SJCRH30 (cell line): ENCODE measurements at regions not wholly inside any gene's neighbourhood (a gene's known extent, or its start where the extent isn't known, plus 50 kb on each side); places are given as distances from the start of the nearest gene placed in this dataset.

ENCODE experiments used
- DNase-seq, 2 experiments: peaks; one replicate each; pipeline ENCODE4 v3.0.0-alpha.2; 2015 to 2020
- H3K27ac ChIP-seq: fragments of 250-450 bp; sonication (Bioruptor Pico); 2 replicates; pipeline ENCODE4 v1.5.1; 2020; ENCODE audit warnings: mild to moderate bottlenecking, moderate library complexity
- H3K27me3 ChIP-seq: fragments of 250-450 bp; sonication (Bioruptor Pico); 2 replicates; pipeline ENCODE4 v1.5.1; 2020; ENCODE audit warnings: mild to moderate bottlenecking, moderate library complexity
- H3K36me3 ChIP-seq: fragments of 250-450 bp; sonication (Bioruptor Pico); 2 replicates; pipeline ENCODE4 v1.5.1; 2020; ENCODE audit warnings: mild to moderate bottlenecking, moderate library complexity
- H3K4me1 ChIP-seq: fragments of 250-450 bp; sonication (Bioruptor Pico); 2 replicates; pipeline ENCODE4 v1.5.1; 2020; ENCODE audit warnings: mild to moderate bottlenecking, moderate library complexity
- H3K4me3 ChIP-seq: fragments of 250-450 bp; sonication (Bioruptor Pico); 2 replicates; pipeline ENCODE4 v1.5.1; 2020; ENCODE audit warnings: mild to moderate bottlenecking, moderate library complexity
- H3K9me3 ChIP-seq: fragments of 250-450 bp; sonication (Bioruptor Pico); replicated peaks from 2 replicates; pipeline ENCODE4 v1.5.1; 2020; ENCODE audit warnings: mild to moderate bottlenecking, moderate library complexity

GRCh38 chr19:16000024-16000663 is 51.3 kb downstream of the OR10H4 start:
- H3K27ac ChIP-seq: no peak overlapping the region
- peaks cover 14% of the 10 kb centered on the region; the same call in 1 of the 2 replicates for H3K27me3 ChIP-seq
- no peaks in the 10 kb centered on the region for H3K9me3 ChIP-seq
- no peak for DNase-seq
- H3K4me1 ChIP-seq: no peaks in the 10 kb centered on the region
- H3K4me3 ChIP-seq: no peak overlapping the region
- no peaks in the 10 kb centered on the region for H3K36me3 ChIP-seq

DNA sequence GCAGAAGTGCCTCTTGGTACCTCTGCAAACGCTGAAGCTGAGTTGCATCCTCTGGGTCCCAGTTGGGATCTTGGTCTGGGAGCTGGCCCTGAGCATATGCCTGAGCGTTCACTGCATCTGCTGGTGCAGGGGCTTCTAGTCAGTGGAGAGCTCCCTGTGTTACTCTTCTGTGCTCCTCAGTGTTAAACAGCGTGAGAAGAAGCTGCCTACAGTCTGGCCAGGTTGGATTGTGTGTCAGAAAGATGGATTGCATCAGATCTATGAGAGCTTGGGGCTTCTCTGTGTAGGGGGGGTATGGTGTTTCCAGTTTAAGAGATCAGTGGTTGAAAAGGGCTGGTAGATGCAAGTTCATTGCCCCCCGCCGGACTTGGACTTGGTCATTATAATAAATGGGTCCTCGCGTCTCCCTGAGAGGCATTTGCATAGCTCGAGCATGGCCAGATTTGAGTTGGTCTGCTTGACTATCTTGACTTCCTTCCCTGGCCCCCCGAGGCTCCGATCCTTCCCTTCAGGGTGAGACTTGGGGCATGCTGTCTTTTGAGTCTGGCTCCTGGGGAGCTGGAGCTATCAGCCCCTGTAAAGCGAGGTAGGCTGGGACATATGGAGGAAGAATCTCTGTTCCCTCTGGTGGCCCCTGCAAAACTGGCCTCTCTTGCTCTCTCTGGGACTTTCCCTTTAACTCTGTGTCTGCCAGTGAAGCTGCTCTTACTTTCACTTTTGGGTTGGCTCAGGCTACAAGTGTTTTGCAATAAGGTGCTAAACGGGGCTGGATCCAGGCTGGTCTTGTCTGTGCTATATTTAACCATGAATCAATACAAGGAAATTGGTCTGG is 52.9 kb downstream of the OR10H4 start:
- H3K36me3 ChIP-seq: no peaks in the 10 kb centered on the region
- H3K9me3 ChIP-seq: no peaks in the 10 kb centered on the region
- H3K4me1 ChIP-seq: no peaks in the 10 kb centered on the region
- peaks cover 14% of the 10 kb centered on the region; the same call in 1 of the 2 replicates for H3K27me3 ChIP-seq
- no peak overlapping the region for H3K4me3 ChIP-seq
- no peak for DNase-seq
- H3K27ac ChIP-seq: no peak overlapping the region

GRCh38 chr19:16002406-16003384 is 53.9 kb downstream of the OR10H4 start:
- Histone ChIP-seq H3K27me3 (peaks cover 14% of the 10 kb centered on the region; the same call in 1 of the 2 replicates), H3K4me1 (no peaks in the 10 kb centered on the region), H3K9me3 (no peaks in the 10 kb centered on the region), H3K4me3 (no peak overlapping the region), H3K36me3 (no peaks in the 10 kb centered on the region), H3K27ac (no peak overlapping the region)
- no peak for DNase-seq

- DNase-seq: no peak
- Histone ChIP-seq H3K27me3 (peaks cover 14% of the 10 kb centered on the region; the same call in 1 of the 2 replicates), H3K36me3 (no peaks in the 10 kb centered on the region), H3K4me3 (no peak overlapping the region), H3K9me3 (no peaks in the 10 kb centered on the region), H3K4me1 (no peaks in the 10 kb centered on the region), H3K27ac (no peak overlapping the region)
Measured at GRCh38 chr19:16003391-16003790, 54.6 kb downstream of the OR10H4 start.

- H3K4me1 ChIP-seq: no peaks in the 10 kb centered on the region
- no peak overlapping the region for H3K27ac ChIP-seq
- H3K27me3 ChIP-seq: peaks cover 5% of the 10 kb centered on the region; the same call in 1 of the 2 replicates
- no peaks in the 10 kb centered on the region for H3K9me3 ChIP-seq
- no peaks in the 10 kb centered on the region for H3K36me3 ChIP-seq
- no peak overlapping the region for H3K4me3 ChIP-seq
- DNase-seq: no peak
Measured at GRCh38 chr19:16005925-16006324, 57.1 kb downstream of the OR10H4 start.

GRCh38 chr19:16012552-16012951 is 63.7 kb upstream of the TPM4 start:
- Histone ChIP-seq H3K4me1 (no peaks in the 10 kb centered on the region), H3K4me3 (no peak overlapping the region), H3K36me3 (no peaks in the 10 kb centered on the region), H3K27me3 (0 out of 2 replicates have a peak, but pooled peaks cover 3% of the 10 kb centered on the region), H3K27ac (no peak overlapping the region), H3K9me3 (no peaks in the 10 kb centered on the region)
- no peak for DNase-seq

DNA sequence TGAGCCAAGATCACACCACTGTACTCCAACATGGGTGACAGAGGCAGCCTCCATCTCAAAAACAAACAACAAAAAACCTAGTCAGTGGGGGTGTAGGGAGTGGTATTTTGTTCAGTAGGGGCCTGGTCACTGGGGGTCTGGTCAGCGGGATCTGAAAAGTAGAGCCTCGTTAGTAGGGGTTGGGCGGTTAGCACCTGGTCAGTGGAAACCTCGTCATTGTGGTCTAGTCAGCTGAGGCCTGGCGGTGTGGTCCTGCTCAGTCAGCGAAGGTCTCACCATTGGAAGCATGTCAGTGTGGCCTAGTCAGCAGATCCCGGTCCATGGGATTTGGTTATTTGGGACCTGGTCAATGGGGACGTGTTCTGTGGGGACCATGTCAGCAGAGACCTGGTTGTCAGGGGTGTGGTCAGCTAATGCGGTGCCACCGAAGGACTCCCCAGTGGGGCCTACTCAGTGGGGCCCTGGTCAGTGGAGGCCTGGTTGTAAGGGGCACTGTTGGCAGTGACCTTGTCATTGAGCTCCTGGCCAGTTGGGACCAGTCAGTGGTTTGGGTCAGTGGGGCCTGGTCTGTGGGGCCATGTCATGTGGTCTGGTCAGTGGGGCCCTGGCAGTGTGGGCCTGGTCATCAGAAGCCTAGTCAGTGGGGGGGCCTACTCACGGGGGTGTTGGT is 63.0 kb upstream of the TPM4 start:
- Histone ChIP-seq H3K9me3 (no peaks in the 10 kb centered on the region), H3K36me3 (no peaks in the 10 kb centered on the region), H3K4me3 (no peak overlapping the region), H3K27me3 (peaks cover 3% of the 10 kb centered on the region; the same call in 1 of the 2 replicates), H3K4me1 (no peaks in the 10 kb centered on the region), H3K27ac (no peak overlapping the region)
- no peak for DNase-seq

- Histone ChIP-seq H3K27me3 (peaks cover 8% of the 10 kb centered on the region; the same call in 1 of the 2 replicates), H3K36me3 (no peaks in the 10 kb centered on the region), H3K4me3 (no peak overlapping the region), H3K27ac (no peak overlapping the region), H3K9me3 (no peaks in the 10 kb centered on the region), H3K4me1 (no peaks in the 10 kb centered on the region)
- no peak for DNase-seq
Measured at GRCh38 chr19:16013851-16014840, 62.1 kb upstream of the TPM4 start.

DNA sequence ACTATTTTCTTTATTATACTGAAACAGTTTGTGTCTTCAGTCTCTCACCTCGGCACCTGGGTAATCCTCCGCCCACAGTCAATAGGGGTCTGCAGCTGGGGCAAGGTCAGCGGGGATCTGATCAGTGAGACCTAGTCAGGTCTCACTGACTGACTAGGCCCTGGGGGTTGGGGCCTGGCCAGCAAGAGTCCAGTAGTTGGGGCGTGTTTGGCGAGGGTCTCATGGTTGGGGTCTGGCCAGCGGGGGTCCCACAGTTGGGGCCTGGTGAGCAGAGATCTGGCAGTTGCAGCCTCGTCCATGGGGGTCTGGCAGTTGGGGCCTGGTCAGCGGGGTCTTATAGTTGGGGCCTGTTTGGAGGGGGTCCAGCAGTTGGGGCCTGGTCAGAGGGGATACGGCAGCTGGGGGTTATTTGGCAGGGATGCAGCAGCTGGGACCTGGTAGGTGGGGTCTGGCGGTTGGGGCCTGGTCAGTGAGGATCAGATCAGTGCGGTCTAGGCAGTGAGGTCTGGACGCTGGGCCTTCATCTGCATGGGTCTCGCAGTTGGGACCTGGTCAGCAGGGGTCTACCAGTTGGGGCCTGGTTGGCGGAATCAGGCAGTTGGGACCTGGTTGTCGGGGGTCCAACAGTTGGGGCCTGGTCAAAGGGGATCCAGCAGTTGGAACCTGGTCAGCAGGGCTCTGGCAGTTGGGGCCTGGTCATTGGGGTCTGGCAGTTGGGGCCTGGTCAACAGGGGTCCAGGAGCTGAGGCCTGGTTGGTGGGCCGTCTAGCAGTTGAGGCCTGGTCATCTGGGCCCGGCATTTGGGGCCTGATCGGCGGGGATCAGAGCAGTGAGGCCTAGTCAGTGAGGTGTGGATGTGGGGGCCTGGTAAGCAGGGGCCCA is 61.1 kb upstream of the TPM4 start:
- Histone ChIP-seq H3K27ac (no peak overlapping the region), H3K9me3 (no peaks in the 10 kb centered on the region), H3K4me3 (no peak overlapping the region), H3K27me3 (peaks cover 11% of the 10 kb centered on the region; the same call in 1 of the 2 replicates), H3K36me3 (no peaks in the 10 kb centered on the region), H3K4me1 (no peaks in the 10 kb centered on the region)
- DNase-seq: no peak

DNA sequence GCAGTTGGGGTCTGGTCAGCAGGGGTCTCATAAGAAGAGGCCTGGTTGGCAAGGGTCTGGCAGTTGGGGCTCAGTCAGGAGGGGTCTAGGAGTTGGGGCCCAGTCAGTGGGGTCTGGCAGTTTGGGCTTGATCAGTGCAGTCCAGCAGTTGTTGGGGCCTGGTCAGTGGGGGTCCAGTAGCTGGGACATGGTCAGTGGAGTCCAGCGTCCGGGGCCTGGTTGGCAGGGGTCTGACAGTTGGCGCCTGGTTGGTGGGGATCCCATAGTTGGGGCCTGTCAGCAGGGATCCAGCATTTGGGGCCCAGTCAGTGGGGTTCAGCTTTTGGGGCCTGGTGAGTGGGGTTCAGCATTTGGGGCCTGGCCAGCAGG is 60.5 kb upstream of the TPM4 start:
- no peak overlapping the region for H3K4me3 ChIP-seq
- H3K9me3 ChIP-seq: no peaks in the 10 kb centered on the region
- H3K27me3 ChIP-seq: peaks cover 11% of the 10 kb centered on the region; the same call in 1 of the 2 replicates
- no peaks in the 10 kb centered on the region for H3K4me1 ChIP-seq
- H3K27ac ChIP-seq: no peak overlapping the region
- H3K36me3 ChIP-seq: no peaks in the 10 kb centered on the region
- DNase-seq: no peak

- peaks cover 11% of the 10 kb centered on the region; the same call in 1 of the 2 replicates for H3K27me3 ChIP-seq
- H3K36me3 ChIP-seq: no peaks in the 10 kb centered on the region
- H3K4me1 ChIP-seq: no peaks in the 10 kb centered on the region
- no peak overlapping the region for H3K4me3 ChIP-seq
- DNase-seq: no peak
- H3K27ac ChIP-seq: no peak overlapping the region
- no peaks in the 10 kb centered on the region for H3K9me3 ChIP-seq
Measured at GRCh38 chr19:16016226-16017137, 59.8 kb upstream of the TPM4 start.

- Histone ChIP-seq H3K4me3 (no peak overlapping the region), H3K27me3 (peaks cover 12% of the 10 kb centered on the region), H3K9me3 (no peaks in the 10 kb centered on the region), H3K27ac (no peak overlapping the region), H3K4me1 (no peaks in the 10 kb centered on the region), H3K36me3 (no peaks in the 10 kb centered on the region)
- DNase-seq: no peak
Measured at GRCh38 chr19:16017138-16017490, 59.2 kb upstream of the TPM4 start.
